ENCODE measurements at regions not wholly inside any gene's neighbourhood (a gene's known extent, or its start where the extent isn't known, plus 50 kb on each side); places are given as distances from the start of the nearest gene placed in this dataset.

GRCh38 chr7:20895563-20895962 is 108.9 kb upstream of the SP8 start:
- CTCF ChIA-PET = no interaction called here
- FAIRE-seq = no peak

GRCh38 chr7:20896996-20897395 is 110.3 kb upstream of the SP8 start:
- H3K79me2 ChIP-seq (ENCODE audit: control insufficient read depth, insufficient read depth, low read length) = no peaks in the 10 kb centered on the region
- no peak overlapping the region for H3K4me2 ChIP-seq (ENCODE audit: control insufficient read depth, insufficient read depth)
- no peak for DNase-seq (ENCODE audit: low read depth, low spot score)
- no peaks in the 10 kb centered on the region for H4K20me1 ChIP-seq (ENCODE audit: control insufficient read depth, insufficient read depth)
- no peak overlapping the region for H3K27ac ChIP-seq (ENCODE audit: control insufficient read depth, insufficient read depth)
- no TSS peak for BruUV-seq (replicated peaks)
- WGBS (ENCODE audit: insufficient coverage, insufficient replicate concordance, low lambda C conversion rate, missing lambda C conversion rate) = 42% methylated on average over 2 of the region's 2 CpGs
- no peaks in the 10 kb centered on the region for H3K4me1 ChIP-seq (ENCODE audit: control insufficient read depth, insufficient read depth, low read length)
- H3K36me3 ChIP-seq (ENCODE audit: control insufficient read depth in 2 of 2, insufficient read depth in 2 of 2, low read length in 1 of 2) = no peaks in the 10 kb centered on the region
- in situ Hi-C loops (cut with MboI) = no loop called here
- H2AFZ ChIP-seq (ENCODE audit: control insufficient read depth, low read depth, low read length) = no peak overlapping the region
- ChIA-PET RAD21 (ENCODE audit: unreplicated experiment) (no interaction called here), POLR2A (no interaction called here), SMC1A (ENCODE audit: uncharacterized antibody, unreplicated experiment) (no interaction called here), CTCF (no interaction called here)
- FAIRE-seq = no peak
- H3K4me3 ChIP-seq = no peak overlapping the region
- H3K27me3 ChIP-seq (replicated peaks in 1 of 2; ENCODE audit: control insufficient read depth in 2 of 2, insufficient read depth in 2 of 2, low read length in 1 of 2) = no peaks in the 10 kb centered on the region
- intact Hi-C loops (cut with micrococcal nuclease; ENCODE audit: unreplicated experiment) = no loop called here
- no peaks in the 10 kb centered on the region for H3K9me3 ChIP-seq (replicated peaks; ENCODE audit: control insufficient read depth, insufficient read depth, low read length)
- H3K9ac ChIP-seq (ENCODE audit: control insufficient read depth, insufficient read depth, low read length) = no peak overlapping the region
- no peak for ATAC-seq
- TF ChIP-seq ATF7 (IDR thresholded peaks at IDR 0.05; ENCODE audit: low read depth) = no peak
- TF ChIP-seq MTA3 (IDR thresholded peaks at IDR 0.05; ENCODE audit: borderline replicate concordance, low read length) = no peak
- TF ChIP-seq NR2C2 (IDR thresholded peaks at IDR 0.05; ENCODE audit: borderline replicate concordance, control insufficient read depth, insufficient read length, low read depth) = no peak
- TF ChIP-seq RB1 (IDR thresholded peaks at IDR 0.05; ENCODE audit: borderline replicate concordance) = no peak
- TF ChIP-seq E2F8 (IDR thresholded peaks at IDR 0.05; ENCODE audit: low read depth, partially characterized antibody) = no peak
- no peak for TF ChIP-seq TCF7 (IDR thresholded peaks at IDR 0.05; ENCODE audit: borderline replicate concordance)
- TF ChIP-seq ZZZ3 (IDR thresholded peaks at IDR 0.05; ENCODE audit: control insufficient read depth, insufficient read length, low read depth) = no peak

More at GRCh38 chr7:20895563-20895962, 108.9 kb upstream of the SP8 start:
- POLR2A ChIA-PET = no interaction called here
- Histone ChIP-seq H3K36me3 (ENCODE audit: control insufficient read depth in 2 of 2, insufficient read depth in 2 of 2, low read length in 1 of 2) (no peaks in the 10 kb centered on the region), H3K4me1 (ENCODE audit: control insufficient read depth, insufficient read depth, low read length) (no peaks in the 10 kb centered on the region), H3K9ac (ENCODE audit: control insufficient read depth, insufficient read depth, low read length) (no peak overlapping the region), H3K9me3 (replicated peaks; ENCODE audit: control insufficient read depth, insufficient read depth, low read length) (no peaks in the 10 kb centered on the region), H3K79me2 (ENCODE audit: control insufficient read depth, insufficient read depth, low read length) (no peaks in the 10 kb centered on the region), H3K4me2 (ENCODE audit: control insufficient read depth, insufficient read depth) (no peak overlapping the region), H3K27ac (ENCODE audit: control insufficient read depth, insufficient read depth) (no peak overlapping the region), H3K27me3 (replicated peaks in 1 of 2; ENCODE audit: control insufficient read depth in 2 of 2, insufficient read depth in 2 of 2, low read length in 1 of 2) (no peaks in the 10 kb centered on the region), H4K20me1 (ENCODE audit: control insufficient read depth, insufficient read depth) (no peaks in the 10 kb centered on the region), H3K4me3 (no peak overlapping the region), H2AFZ (ENCODE audit: control insufficient read depth, low read depth, low read length) (no peak overlapping the region)
- TF ChIP-seq RELB (IDR thresholded peaks at IDR 0.05; ENCODE audit: low read depth) (no peak), CEBPB (IDR thresholded peaks at IDR 0.05; ENCODE audit: borderline replicate concordance in 1 of 2, low read depth in 2 of 2, low read length in 2 of 2) (no peak), TCF12 (IDR thresholded peaks at IDR 0.05; ENCODE audit: low read depth, low read length) (no peak), RAD51 (IDR thresholded peaks at IDR 0.05) (no peak)
- intact Hi-C loops (cut with micrococcal nuclease; ENCODE audit: unreplicated experiment) (no loop called here), in situ Hi-C loops (cut with MboI) (no loop called here)
- DNase-seq (ENCODE audit: low read depth, low spot score) (no peak), ATAC-seq (no peak)
- RAD21 ChIA-PET (ENCODE audit: unreplicated experiment) = no interaction called here
- no TSS peak for BruUV-seq (replicated peaks)
- SMC1A ChIA-PET (ENCODE audit: uncharacterized antibody, unreplicated experiment) = interaction anchor here (0.7 kb wide), 1 partner anchor 62 kb away, joined by 4 read pairs; no protein-coding TSS in a partner anchor
- 35% methylated on average over 5 of the region's 5 CpGs for WGBS (ENCODE audit: insufficient coverage, insufficient replicate concordance, low lambda C conversion rate, missing lambda C conversion rate)
